ENCODE measurements at regions not wholly inside any gene's neighbourhood (a gene's known extent, or its start where the extent isn't known, plus 50 kb on each side); places are given as distances from the start of the nearest gene placed in this dataset.

DNA sequence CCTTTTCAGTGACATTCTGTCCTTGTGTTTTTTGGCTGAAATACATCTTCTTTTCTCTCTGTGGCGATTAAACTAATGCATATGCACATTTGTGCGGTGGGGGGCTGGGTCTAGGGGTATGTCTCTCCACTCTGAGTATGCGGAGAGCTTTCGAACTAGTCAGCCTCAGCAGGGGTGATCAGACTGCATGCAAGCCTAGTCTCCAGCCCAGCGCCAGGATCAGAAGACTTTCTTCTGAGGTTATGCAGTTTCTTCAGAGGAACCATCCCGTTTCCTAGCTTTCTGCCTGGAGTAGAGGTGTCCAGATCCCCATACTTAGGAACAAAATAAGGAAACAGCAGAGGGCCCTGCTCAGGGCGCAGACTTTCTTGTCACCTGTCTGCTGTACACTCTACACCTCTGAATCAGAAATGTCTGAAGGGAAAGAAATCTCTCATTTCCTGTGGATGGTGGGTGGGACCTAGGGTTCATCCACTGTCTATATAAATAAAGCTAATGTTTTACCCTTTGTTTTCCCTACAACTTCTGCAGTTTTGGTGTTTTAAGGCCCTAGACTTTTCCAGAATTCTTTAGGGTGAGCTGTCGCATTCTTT is 230.4 kb downstream of the ABHD5 start:
- Histone ChIP-seq H4K20me1 (ENCODE audit: insufficient read depth, low read length) (no peaks in the 10 kb centered on the region), H3K4me1 (ENCODE audit: insufficient read depth, low read length) (peaks cover 6% of the 10 kb centered on the region), H3K79me2 (ENCODE audit: insufficient read depth, low read length) (no peaks in the 10 kb centered on the region), H3K27me3 (ENCODE audit: insufficient read depth, low read length) (peaks cover 26% of the 10 kb centered on the region), H2AFZ (ENCODE audit: low read length) (no peak overlapping the region), H3K4me3 (ENCODE audit: insufficient read depth, low read length) (no peak overlapping the region), H3K9me3 (ENCODE audit: low read depth, low read length) (peaks cover 3% of the 10 kb centered on the region), H3K4me2 (ENCODE audit: insufficient read depth, low read length) (no peak overlapping the region), H3K27ac (ENCODE audit: low read depth, low read length) (no peak overlapping the region), H3K36me3 (ENCODE audit: insufficient read depth, low read length) (no peaks in the 10 kb centered on the region)
- DNase-seq (ENCODE audit: insufficient read length, low spot score, missing footprints), result no peak
- TF ChIP-seq CTCF (IDR thresholded peaks at IDR 0.05; ENCODE audit: extremely low read depth, low read depth, low read length), result no peak

- TF ChIP-seq CTCF (IDR thresholded peaks at IDR 0.05; ENCODE audit: extremely low read depth, low read depth, low read length), result no peak
Measured at GRCh38 chr3:43922374-43922773, 231.6 kb downstream of the ABHD5 start.

GRCh38 chr3:43923104-43923882 is 232.6 kb downstream of the ABHD5 start:
- peaks cover 6% of the 10 kb centered on the region for H3K4me1 ChIP-seq (ENCODE audit: insufficient read depth, low read length)
- H3K27ac ChIP-seq (ENCODE audit: low read depth, low read length), result no peak overlapping the region
- H3K36me3 ChIP-seq (ENCODE audit: insufficient read depth, low read length), result no peaks in the 10 kb centered on the region
- H3K4me2 ChIP-seq (ENCODE audit: insufficient read depth, low read length), result no peak overlapping the region
- no peak overlapping the region for H3K4me3 ChIP-seq (ENCODE audit: insufficient read depth, low read length)
- H2AFZ ChIP-seq (ENCODE audit: low read length), result no peak overlapping the region
- TF ChIP-seq CTCF (IDR thresholded peaks at IDR 0.05; ENCODE audit: extremely low read depth, low read depth, low read length), result no peak
- H3K79me2 ChIP-seq (ENCODE audit: insufficient read depth, low read length), result no peaks in the 10 kb centered on the region
- H3K9me3 ChIP-seq (ENCODE audit: low read depth, low read length), result no peaks in the 10 kb centered on the region
- no peak for DNase-seq (ENCODE audit: insufficient read length, low spot score, missing footprints)
- no peaks in the 10 kb centered on the region for H4K20me1 ChIP-seq (ENCODE audit: insufficient read depth, low read length)
- peaks cover 26% of the 10 kb centered on the region for H3K27me3 ChIP-seq (ENCODE audit: insufficient read depth, low read length)

More at GRCh38 chr3:43922374-43922773, 231.6 kb downstream of the ABHD5 start:
- Histone ChIP-seq H3K4me2 (ENCODE audit: insufficient read depth, low read length) (no peak overlapping the region), H3K27ac (ENCODE audit: low read depth, low read length) (no peak overlapping the region), H3K9me3 (ENCODE audit: low read depth, low read length) (no peaks in the 10 kb centered on the region), H3K4me1 (ENCODE audit: insufficient read depth, low read length) (peaks cover 6% of the 10 kb centered on the region), H3K27me3 (ENCODE audit: insufficient read depth, low read length) (peaks cover 26% of the 10 kb centered on the region), H3K4me3 (ENCODE audit: insufficient read depth, low read length) (no peak overlapping the region), H3K36me3 (ENCODE audit: insufficient read depth, low read length) (no peaks in the 10 kb centered on the region), H4K20me1 (ENCODE audit: insufficient read depth, low read length) (no peaks in the 10 kb centered on the region), H2AFZ (ENCODE audit: low read length) (no peak overlapping the region), H3K79me2 (ENCODE audit: insufficient read depth, low read length) (no peaks in the 10 kb centered on the region)
- no peak for DNase-seq (ENCODE audit: insufficient read length, low spot score, missing footprints)

DNA sequence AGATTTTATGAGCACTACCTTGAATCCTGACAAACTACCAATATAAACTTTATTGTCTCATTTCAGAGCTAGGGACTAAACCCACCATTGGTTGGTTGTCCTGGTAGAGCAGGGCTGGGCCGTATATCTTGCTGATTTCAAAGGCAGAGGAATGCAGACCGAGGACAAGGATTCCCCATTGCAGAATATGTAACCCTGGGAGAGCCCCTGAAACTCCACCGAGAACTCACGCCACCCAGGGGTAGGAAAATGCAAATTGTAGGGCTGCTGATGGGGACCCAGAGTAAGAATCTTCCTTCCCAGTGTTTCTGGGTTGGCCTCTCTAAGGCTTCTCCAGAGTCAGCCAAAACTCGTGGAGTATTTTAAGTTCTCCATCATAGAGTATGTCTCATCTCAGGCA is 235.3 kb downstream of the ABHD5 start:
- Histone ChIP-seq H3K9me3 (ENCODE audit: low read depth, low read length) (no peaks in the 10 kb centered on the region), H3K27me3 (ENCODE audit: insufficient read depth, low read length) (peaks cover 17% of the 10 kb centered on the region), H3K4me3 (ENCODE audit: insufficient read depth, low read length) (no peak overlapping the region), H3K79me2 (ENCODE audit: insufficient read depth, low read length) (no peaks in the 10 kb centered on the region), H3K4me1 (ENCODE audit: insufficient read depth, low read length) (no peaks in the 10 kb centered on the region), H3K36me3 (ENCODE audit: insufficient read depth, low read length) (no peaks in the 10 kb centered on the region), H3K4me2 (ENCODE audit: insufficient read depth, low read length) (no peak overlapping the region), H4K20me1 (ENCODE audit: insufficient read depth, low read length) (no peaks in the 10 kb centered on the region), H3K27ac (ENCODE audit: low read depth, low read length) (no peak overlapping the region), H2AFZ (ENCODE audit: low read length) (no peak overlapping the region)
- DNase-seq (ENCODE audit: insufficient read length, low spot score, missing footprints), result no peak
- TF ChIP-seq CTCF (IDR thresholded peaks at IDR 0.05; ENCODE audit: extremely low read depth, low read depth, low read length), result no peak

All from osteoblast (primary cell).